CD14-positive monocyte (primary cell): ENCODE measurements at regions not wholly inside any gene's neighbourhood (a gene's known extent, or its start where the extent isn't known, plus 50 kb on each side); places are given as distances from the start of the nearest gene placed in this dataset.

Experiments
- DNase-seq, 3 donors: peaks; one replicate each; pipeline ENCODE4 v3.0.0-alpha.2; 2011 to 2022
- H2AFZ ChIP-seq: 2 replicates; pipeline ENCODE4 v1.6.0; 2012; ENCODE audit warnings: mild to moderate bottlenecking, low read depth, low read length, inconsistent platforms; ENCODE audit not compliant: insufficient read depth, poor library complexity, severe bottlenecking
- H3K27ac ChIP-seq, 2 donors: 1 replicate in 1 of 2; 2 replicates in 1 of 2; pipeline ENCODE4 v1.5.1; 2012 to 2013; ENCODE audit warnings: low read length in 2 of 2, control low read depth in 1 of 2, inconsistent platforms in 1 of 2, low read depth in 1 of 2, mild to moderate bottlenecking in 1 of 2
- H3K27me3 ChIP-seq, 2 donors: one replicate each; pipeline versions ENCODE4 v1.6.0 to v1.6.1; 2011 to 2013; ENCODE audit warnings: low read length in 2 of 2; ENCODE audit not compliant: control insufficient read depth in 2 of 2, insufficient read depth in 2 of 2
- H3K36me3 ChIP-seq, 2 donors: replicated peaks in 1 of 2; 1 replicate in 1 of 2; 2 replicates in 1 of 2; pipeline versions ENCODE4 v1.5.1 to v1.6.1; 2012 to 2013; ENCODE audit warnings: low read length in 2 of 2, control low read depth in 1 of 2, inconsistent platforms in 1 of 2, mild to moderate bottlenecking in 1 of 2; ENCODE audit not compliant: insufficient read depth in 2 of 2, control insufficient read depth in 1 of 2
- H3K4me1 ChIP-seq, 2 donors: 1 replicate in 1 of 2; 2 replicates in 1 of 2; pipeline versions ENCODE4 v1.5.1 to v1.6.1; 2012 to 2013; ENCODE audit warnings: low read length in 2 of 2, control low read depth in 1 of 2, inconsistent platforms in 1 of 2, mild to moderate bottlenecking in 1 of 2, moderate library complexity in 1 of 2; ENCODE audit not compliant: insufficient read depth in 2 of 2, control insufficient read depth in 1 of 2
- H3K4me2 ChIP-seq: replicated peaks from 2 replicates; pipeline ENCODE3; 2012; ENCODE audit warnings: low read length, moderate library complexity, mild to moderate bottlenecking; ENCODE audit not compliant: poor library complexity, severe bottlenecking; ENCODE audit errors: extremely low read depth
- H3K4me3 ChIP-seq, 3 experiments: fragments of 200-600 bp in 1 of 3; sonication (generic) in 1 of 3; replicated peaks in 1 of 3; 1 replicate in 2 of 3; 2 replicates in 1 of 3; pipeline ENCODE4 v1.5.1; 2011 to 2013; ENCODE audit warnings: low read length in 3 of 3, mild to moderate bottlenecking in 3 of 3, control low read depth in 2 of 3, low read depth in 2 of 3, inconsistent platforms in 1 of 3, moderate library complexity in 1 of 3
- H3K79me2 ChIP-seq: 2 replicates; pipeline ENCODE4 v1.6.0; 2012; ENCODE audit warnings: mild to moderate bottlenecking, control low read depth, inconsistent platforms, low read length, moderate library complexity; ENCODE audit not compliant: insufficient read depth
- H3K9ac ChIP-seq: 2 replicates; pipeline ENCODE4 v1.6.0; 2017; ENCODE audit warnings: low read length, mild to moderate bottlenecking; ENCODE audit not compliant: insufficient read depth, poor library complexity, severe bottlenecking
- H3K9me3 ChIP-seq, 2 donors: replicated peaks in 1 of 2; 1 replicate in 1 of 2; 2 replicates in 1 of 2; pipeline versions ENCODE4 v1.5.1 to v1.6.1; 2012 to 2013; ENCODE audit warnings: low read length in 2 of 2, control low read depth in 1 of 2; ENCODE audit not compliant: control insufficient read depth in 1 of 2, insufficient read depth in 1 of 2
- H4K20me1 ChIP-seq: 2 replicates; pipeline ENCODE4 v1.6.0; 2012; ENCODE audit warnings: mild to moderate bottlenecking, low read length, control low read depth, moderate library complexity; ENCODE audit not compliant: insufficient read depth
- H3K27ac Mint-ChIP-seq, 7 donors: one replicate each; pipeline ENCODE4 v1.8.0; 2020; ENCODE audit warnings: mild to moderate bottlenecking in 7 of 7, mixed read lengths in 7 of 7, moderate library complexity in 6 of 7, inconsistent platforms in 2 of 7
- H3K27me3 Mint-ChIP-seq, 3 donors: one replicate each; pipeline ENCODE4 v1.8.0; 2021 to 2022; ENCODE audit warnings: low read depth in 3 of 3, mild to moderate bottlenecking in 3 of 3, mixed read lengths in 3 of 3, moderate library complexity in 3 of 3, inconsistent platforms in 1 of 3
- H3K36me3 Mint-ChIP-seq, 2 donors: one replicate each; pipeline ENCODE4 v1.8.0; 2020; ENCODE audit warnings: mixed read lengths in 2 of 2, inconsistent platforms in 1 of 2, mild to moderate bottlenecking in 1 of 2
- H3K4me1 Mint-ChIP-seq: one replicate; pipeline ENCODE4 v1.8.0; 2020; ENCODE audit warnings: mild to moderate bottlenecking, mixed read lengths
- H3K4me3 Mint-ChIP-seq, 2 donors: one replicate each; pipeline ENCODE4 v1.8.0; 2020; ENCODE audit warnings: mild to moderate bottlenecking in 2 of 2, mixed read lengths in 2 of 2, moderate library complexity in 1 of 2
- H3K9me3 Mint-ChIP-seq, 7 donors: one replicate each; pipeline ENCODE4 v1.8.0; 2020 to 2022; ENCODE audit warnings: mixed read lengths in 7 of 7, mild to moderate bottlenecking in 6 of 7, moderate library complexity in 6 of 7, inconsistent platforms in 2 of 7
- WGBS: methylation state at CpG from one replicate; pipeline ENCODE4 v1.1.5; 2013; ENCODE audit warnings: missing lambda C conversion rate; ENCODE audit not compliant: insufficient coverage; 5-methylcytosine and 5-hydroxymethylcytosine counted together
- intact Hi-C, 2 donors: fragments of 100-400 bp; cut with micrococcal nuclease; formaldehyde crosslinking; loops; one replicate each; pipeline versions ENCODE4 v1.15.0 to v1.15.1; 2023
- TF ChIP-seq, protein P1 (sequence below): fragments of 200-600 bp; IDR thresholded peaks from one replicate; pipeline ENCODE4 v1.8.0; 2022; ENCODE audit warnings: antibody characterized with exemption, mild to moderate bottlenecking

DNA sequence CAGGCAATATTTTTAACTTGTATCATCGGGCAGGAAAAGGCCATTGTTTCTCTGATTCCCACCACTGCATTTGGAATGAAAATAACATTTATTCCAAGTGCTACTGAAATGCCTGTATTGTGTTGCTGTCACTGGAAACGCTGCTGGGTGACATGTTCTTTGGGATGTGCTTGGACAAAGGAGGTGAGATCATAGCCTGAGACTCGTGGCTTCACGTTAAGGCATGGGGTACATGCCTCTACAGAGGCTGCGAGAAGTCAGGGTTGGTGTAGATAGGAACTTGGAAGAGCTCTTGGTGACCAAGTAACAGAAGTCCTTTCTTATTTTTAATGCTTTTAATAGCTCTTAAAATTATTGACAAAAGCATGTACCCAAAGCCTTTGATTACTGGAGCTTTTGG lies 58.8 kb upstream of the MAF start:
- WGBS, result 75% methylated on average over 2 of the region's 5 CpGs
- Mint-ChIP-seq H3K27ac (no peak overlapping the region), H3K4me3 (no peak overlapping the region), H3K4me1 (no peaks in the 10 kb centered on the region), H3K36me3 (no peaks in the 10 kb centered on the region), H3K9me3 (peaks cover 0 to 10% (median 6%) of the 10 kb centered on the region in 7 donors), H3K27me3 (peaks cover 0 to 3% (median 0%) of the 10 kb centered on the region in 3 donors)
- Histone ChIP-seq H3K27ac (no peak overlapping the region), H3K4me1 (no peaks in the 10 kb centered on the region), H3K79me2 (no peaks in the 10 kb centered on the region), H3K36me3 (no peaks in the 10 kb centered on the region), H3K4me3 (no peak overlapping the region), H3K4me2 (no peak overlapping the region), H3K27me3 (no peaks in the 10 kb centered on the region), H3K9ac (no peak overlapping the region), H4K20me1 (no peaks in the 10 kb centered on the region), H2AFZ (no peak overlapping the region), H3K9me3 (no peaks in the 10 kb centered on the region)
- DNase-seq, result no peak
- TF ChIP-seq, protein P1, sequence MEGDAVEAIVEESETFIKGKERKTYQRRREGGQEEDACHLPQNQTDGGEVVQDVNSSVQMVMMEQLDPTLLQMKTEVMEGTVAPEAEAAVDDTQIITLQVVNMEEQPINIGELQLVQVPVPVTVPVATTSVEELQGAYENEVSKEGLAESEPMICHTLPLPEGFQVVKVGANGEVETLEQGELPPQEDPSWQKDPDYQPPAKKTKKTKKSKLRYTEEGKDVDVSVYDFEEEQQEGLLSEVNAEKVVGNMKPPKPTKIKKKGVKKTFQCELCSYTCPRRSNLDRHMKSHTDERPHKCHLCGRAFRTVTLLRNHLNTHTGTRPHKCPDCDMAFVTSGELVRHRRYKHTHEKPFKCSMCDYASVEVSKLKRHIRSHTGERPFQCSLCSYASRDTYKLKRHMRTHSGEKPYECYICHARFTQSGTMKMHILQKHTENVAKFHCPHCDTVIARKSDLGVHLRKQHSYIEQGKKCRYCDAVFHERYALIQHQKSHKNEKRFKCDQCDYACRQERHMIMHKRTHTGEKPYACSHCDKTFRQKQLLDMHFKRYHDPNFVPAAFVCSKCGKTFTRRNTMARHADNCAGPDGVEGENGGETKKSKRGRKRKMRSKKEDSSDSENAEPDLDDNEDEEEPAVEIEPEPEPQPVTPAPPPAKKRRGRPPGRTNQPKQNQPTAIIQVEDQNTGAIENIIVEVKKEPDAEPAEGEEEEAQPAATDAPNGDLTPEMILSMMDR, result no peak
- intact Hi-C loops, result no loop called here

DNA sequence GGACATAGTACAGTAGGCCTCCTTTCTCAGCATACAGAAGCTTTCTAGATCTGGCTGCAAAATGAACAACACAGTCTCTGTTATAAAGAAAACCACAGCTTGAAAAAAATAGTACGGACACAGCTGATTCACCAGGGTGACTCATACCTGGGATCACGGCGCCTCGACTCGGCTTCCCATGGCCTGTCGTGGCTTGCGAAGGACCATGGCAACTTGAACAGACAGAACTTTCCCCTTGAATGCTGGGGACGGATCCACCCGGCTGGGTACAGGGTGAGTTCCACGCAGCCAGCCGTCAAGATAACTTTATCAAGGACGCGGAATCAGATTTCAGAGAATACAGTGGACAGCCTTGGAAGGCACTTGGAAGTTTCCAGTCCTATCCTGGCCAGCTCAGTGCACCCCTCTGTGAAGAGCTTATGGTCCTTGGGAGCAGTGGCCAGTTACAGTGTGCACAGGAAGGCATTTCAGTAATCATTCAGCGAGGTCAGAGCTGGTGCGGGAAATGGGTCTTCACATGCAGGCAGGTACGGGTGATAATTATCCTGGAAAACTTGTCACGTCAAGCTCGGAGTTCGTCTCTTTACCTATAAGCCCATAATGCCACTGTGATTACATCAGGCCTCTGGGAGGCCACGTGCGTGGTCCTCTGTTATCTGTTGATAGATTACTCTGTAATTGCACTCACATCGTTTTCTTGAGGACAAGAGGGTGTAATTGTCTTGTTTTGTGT lies 57.9 kb upstream of the MAF start:
- TF ChIP-seq, protein P1, result no peak
- intact Hi-C loops, result no loop called here
- H3K9ac ChIP-seq, result no peak overlapping the region
- Mint-ChIP-seq H3K9me3 (peaks cover 0 to 10% (median 6%) of the 10 kb centered on the region in 7 donors), H3K36me3 (no peaks in the 10 kb centered on the region), H3K4me3 (no peak overlapping the region), H3K27ac (no peak overlapping the region), H3K4me1 (no peaks in the 10 kb centered on the region), H3K27me3 (peaks cover 0 to 3% (median 0%) of the 10 kb centered on the region in 3 donors)
- H2AFZ ChIP-seq, result no peak overlapping the region
- no peaks in the 10 kb centered on the region for H4K20me1 ChIP-seq
- no peak overlapping the region for H3K27ac ChIP-seq
- no peak for DNase-seq
- H3K4me2 ChIP-seq, result no peak overlapping the region
- no peaks in the 10 kb centered on the region for H3K27me3 ChIP-seq
- no peaks in the 10 kb centered on the region for H3K36me3 ChIP-seq
- no peaks in the 10 kb centered on the region for H3K79me2 ChIP-seq
- WGBS, result 91% methylated on average over 15 of the region's 22 CpGs
- H3K9me3 ChIP-seq, result no peaks in the 10 kb centered on the region
- H3K4me3 ChIP-seq, result no peak overlapping the region
- no peaks in the 10 kb centered on the region for H3K4me1 ChIP-seq
